H9 (cell line): ENCODE measurements at regions not wholly inside any gene's neighbourhood (a gene's known extent, or its start where the extent isn't known, plus 50 kb on each side); places are given as distances from the start of the nearest gene placed in this dataset.

ENCODE experiments used
- DNase-seq: peaks from one replicate; pipeline ENCODE4 v3.0.0-alpha.2; 2017
- H2AFZ ChIP-seq: one replicate; pipeline ENCODE4 v1.6.1; 2013; ENCODE audit warnings: mild to moderate bottlenecking, low read length, control low read depth, moderate library complexity
- H2AK5ac ChIP-seq: 2 replicates; pipeline ENCODE4 v1.6.1; 2013; ENCODE audit warnings: low read length, control low read depth, mixed read lengths; ENCODE audit not compliant: insufficient read length
- H2BK120ac ChIP-seq: one replicate; pipeline ENCODE4 v1.6.1; 2013; ENCODE audit warnings: low read depth, mild to moderate bottlenecking, low read length, control low read depth, inconsistent platforms; ENCODE audit not compliant: poor library complexity, severe bottlenecking
- H2BK12ac ChIP-seq: 2 replicates; pipeline ENCODE4 v1.6.1; 2013; ENCODE audit warnings: low read length, control low read depth, mixed read lengths, low read depth; ENCODE audit not compliant: insufficient read length
- H2BK15ac ChIP-seq: 2 replicates; pipeline ENCODE4 v1.6.1; 2013; ENCODE audit warnings: low read depth, low read length, control low read depth
- H2BK20ac ChIP-seq: one replicate; pipeline ENCODE4 v1.6.1; 2013; ENCODE audit warnings: low read depth, mild to moderate bottlenecking, low read length, control low read depth, inconsistent platforms; ENCODE audit not compliant: poor library complexity, severe bottlenecking
- H2BK5ac ChIP-seq: 2 replicates; pipeline ENCODE4 v1.6.1; 2013; ENCODE audit warnings: low read length, control low read depth, mixed read lengths; ENCODE audit not compliant: insufficient read length
- H3K14ac ChIP-seq: 2 replicates; pipeline ENCODE4 v1.6.1; 2013; ENCODE audit warnings: low read length, control low read depth; ENCODE audit not compliant: insufficient read depth
- H3K18ac ChIP-seq: 2 replicates; pipeline ENCODE4 v1.6.1; 2013; ENCODE audit warnings: low read depth, mild to moderate bottlenecking, mixed read lengths, low read length, control low read depth; ENCODE audit not compliant: insufficient read length
- H3K23ac ChIP-seq: 2 replicates; pipeline ENCODE4 v1.6.1; 2013; ENCODE audit warnings: low read length, control low read depth, mixed read lengths, low read depth; ENCODE audit not compliant: insufficient read length
- H3K23me2 ChIP-seq: 2 replicates; pipeline ENCODE4 v1.6.1; 2013; ENCODE audit warnings: low read depth, mild to moderate bottlenecking, mixed read lengths, low read length, control low read depth; ENCODE audit not compliant: insufficient read length, poor library complexity, severe bottlenecking
- H3K27ac ChIP-seq: 2 replicates; pipeline ENCODE4 v1.5.1; 2013; ENCODE audit warnings: low read length, control low read depth, mixed read lengths, low read depth; ENCODE audit not compliant: insufficient read length
- H3K27me3 ChIP-seq: 2 replicates; pipeline ENCODE4 v1.6.1; 2013; ENCODE audit warnings: low read length, control low read depth, inconsistent platforms; ENCODE audit not compliant: insufficient read depth
- H3K4ac ChIP-seq: 2 replicates; pipeline ENCODE4 v1.6.1; 2013; ENCODE audit warnings: low read depth, mild to moderate bottlenecking, control low read depth, inconsistent platforms, low read length, moderate library complexity
- H3K4me1 ChIP-seq: 2 replicates; pipeline ENCODE4 v1.6.1; 2013; ENCODE audit warnings: low read length, control low read depth, inconsistent platforms; ENCODE audit not compliant: insufficient read depth
- H3K4me2 ChIP-seq: 2 replicates; pipeline ENCODE4 v1.6.1; 2013; ENCODE audit warnings: low read length, control low read depth, mixed read lengths; ENCODE audit not compliant: insufficient read length, insufficient read depth
- H3K56ac ChIP-seq: 2 replicates; pipeline ENCODE4 v1.6.1; 2013; ENCODE audit warnings: low read depth, mild to moderate bottlenecking, mixed read lengths, low read length, control low read depth; ENCODE audit not compliant: insufficient read length
- H3K79me1 ChIP-seq: 2 replicates; pipeline ENCODE4 v1.6.1; 2013; ENCODE audit warnings: low read depth, mild to moderate bottlenecking, moderate library complexity, low read length, control low read depth, inconsistent platforms; ENCODE audit not compliant: insufficient read depth, poor library complexity, severe bottlenecking
- H3K79me2 ChIP-seq: 2 replicates; pipeline ENCODE4 v1.6.1; 2013; ENCODE audit warnings: low read length, control low read depth, inconsistent platforms; ENCODE audit not compliant: insufficient read depth
- H3K9ac ChIP-seq: 2 replicates; pipeline ENCODE4 v1.6.1; 2013; ENCODE audit warnings: low read length, control low read depth, mixed read lengths; ENCODE audit not compliant: insufficient read length; ENCODE audit errors: extremely low read depth
- H3K9me3 ChIP-seq: one replicate; pipeline ENCODE4 v1.6.1; 2013; ENCODE audit warnings: low read depth, low read length, inconsistent platforms; ENCODE audit not compliant: control insufficient read depth
- H3T11ph ChIP-seq: one replicate; pipeline ENCODE4 v1.6.1; 2013; ENCODE audit warnings: mild to moderate bottlenecking, low read length, control low read depth, inconsistent platforms
- H4K20me1 ChIP-seq: one replicate; pipeline ENCODE4 v1.6.1; 2013; ENCODE audit not compliant: control insufficient read depth, insufficient read length, insufficient read depth
- H4K5ac ChIP-seq: 2 replicates; pipeline ENCODE4 v1.6.1; 2013; ENCODE audit warnings: low read depth, mild to moderate bottlenecking, mixed read lengths, low read length, control low read depth; ENCODE audit not compliant: insufficient read length
- H4K8ac ChIP-seq: replicated peaks from 2 replicates; pipeline ENCODE4 v1.6.1; 2013; ENCODE audit warnings: low read length, control low read depth, mixed read lengths, low read depth; ENCODE audit not compliant: insufficient read length
- H4K91ac ChIP-seq: 2 replicates; pipeline ENCODE4 v1.6.1; 2013; ENCODE audit warnings: low read depth, mild to moderate bottlenecking, moderate library complexity, mixed read lengths, low read length, control low read depth; ENCODE audit not compliant: insufficient read length
- H3K27ac Mint-ChIP-seq, 3 experiments: 2 replicates in 2 of 3; 3 replicates in 1 of 3; pipeline ENCODE4 v1.8.0; 2020 to 2021; ENCODE audit warnings: mixed read lengths in 3 of 3, mild to moderate bottlenecking in 1 of 3, moderate library complexity in 1 of 3
- H3K27me3 Mint-ChIP-seq: 2 replicates; pipeline ENCODE4 v1.8.0; 2021; ENCODE audit warnings: low read depth, mild to moderate bottlenecking, moderate library complexity, mixed read lengths
- H3K36me3 Mint-ChIP-seq, 3 experiments: 2 replicates in 2 of 3; 3 replicates in 1 of 3; pipeline ENCODE4 v1.8.0; 2020 to 2021; ENCODE audit warnings: low read depth in 3 of 3, mixed read lengths in 3 of 3; ENCODE audit not compliant: insufficient read depth in 1 of 3
- H3K4me1 Mint-ChIP-seq, 2 experiments: 2 replicates each; pipeline ENCODE4 v1.8.0; 2020; ENCODE audit warnings: mixed read lengths in 2 of 2
- H3K4me3 Mint-ChIP-seq, 2 experiments: 2 replicates in 1 of 2; 3 replicates in 1 of 2; pipeline ENCODE4 v1.8.0; 2020 to 2021; ENCODE audit warnings: mild to moderate bottlenecking in 2 of 2, mixed read lengths in 2 of 2, moderate library complexity in 1 of 2
- H3K9me3 Mint-ChIP-seq, 2 experiments: 2 replicates in 1 of 2; 3 replicates in 1 of 2; pipeline ENCODE4 v1.8.0; 2020; ENCODE audit warnings: mild to moderate bottlenecking in 2 of 2, mixed read lengths in 2 of 2, moderate library complexity in 1 of 2
- CTCF ChIP-seq: fragments of 200-600 bp; sonication (generic); conservative IDR thresholded peaks from 3 replicates; pipeline ENCODE4 v1.8.0; 2021; ENCODE audit warnings: antibody characterized with exemption, mild to moderate bottlenecking
- WGBS: extraction: QIAGEN DNeasy Blood & Tissue Kit; methylation state at CpG from one replicate; pipeline ENCODE4 v1.1.7; 2013; ENCODE audit warnings: missing lambda C conversion rate, low lambda C conversion rate, mixed read lengths; ENCODE audit not compliant: insufficient read length; ENCODE audit errors: extremely low coverage; 5-methylcytosine and 5-hydroxymethylcytosine counted together

GRCh38 chr6:156597095-156597494, 180.1 kb upstream of the ARID1B start:
- Histone ChIP-seq H2BK20ac (no peak overlapping the region), H2BK120ac (no peak overlapping the region), H3K14ac (no peak overlapping the region), H3K9me3 (no peaks in the 10 kb centered on the region), H3K79me2 (no peaks in the 10 kb centered on the region), H3K23ac (no peak overlapping the region), H3K56ac (no peak overlapping the region), H3K18ac (no peak overlapping the region), H3K27ac (no peak overlapping the region), H2BK12ac (no peak overlapping the region), H3K23me2 (no peaks in the 10 kb centered on the region), H4K5ac (no peak overlapping the region), H4K91ac (no peak overlapping the region), H4K8ac (no peak overlapping the region), H3K27me3 (no peaks in the 10 kb centered on the region), H3K4me2 (no peak overlapping the region), H2BK5ac (no peak overlapping the region), H3K4me1 (no peaks in the 10 kb centered on the region), H4K20me1 (no peaks in the 10 kb centered on the region), H3K79me1 (no peaks in the 10 kb centered on the region), H3T11ph (no peak overlapping the region), H3K9ac (no peak overlapping the region), H2AFZ (no peak overlapping the region), H3K4ac (no peak overlapping the region), H2BK15ac (no peak overlapping the region), H2AK5ac (no peak overlapping the region)
- no peaks in the 10 kb centered on the region; a peak in 1 of 7 replicates for H3K36me3 Mint-ChIP-seq
- peaks cover 3% of the 10 kb centered on the region for H3K27me3 Mint-ChIP-seq
- WGBS: no CpG with 5 or more reads among the region's 5 CpGs
- H3K4me3 Mint-ChIP-seq: no peak overlapping the region
- H3K9me3 Mint-ChIP-seq: 0 out of 5 replicates have a peak, but pooled peaks cover 0 to under 1% of the 10 kb centered on the region in 2 experiments
- no peak for TF ChIP-seq CTCF
- peaks cover 17 to 22% of the 10 kb centered on the region in 2 experiments for H3K4me1 Mint-ChIP-seq
- no peak for DNase-seq
- 0 out of 7 replicates have a peak overlapping the region, but pooled peaks of 1 of the 3 experiments have one; percentile 14 for H3K27ac Mint-ChIP-seq
